ENCODE measurements at regions not wholly inside any gene's neighbourhood (a gene's known extent, or its start where the extent isn't known, plus 50 kb on each side); places are given as distances from the start of the nearest gene placed in this dataset.

GRCh38 chr5:44997506-44997905 is 188.8 kb downstream of the MRPS30 start:
- TF ChIP-seq CTCF (IDR thresholded peaks at IDR 0.05) (no peak), POLR2AphosphoS5 (IDR thresholded peaks at IDR 0.05) (no peak), POLR2A (IDR thresholded peaks at IDR 0.05) (no peak), EP300 (IDR thresholded peaks at IDR 0.05) (no peak)

All from sigmoid colon (tissue), 4 donors.